Gastrocnemius medialis (tissue), 4 donors: ENCODE measurements at regions not wholly inside any gene's neighbourhood (a gene's known extent, or its start where the extent isn't known, plus 50 kb on each side); places are given as distances from the start of the nearest gene placed in this dataset.

ENCODE experiments used
- ATAC-seq, 2 donors: fragments of 150-250 bp; one replicate each; pipeline ENCODE4 v1.9.1; 2016
- DNase-seq, 2 donors: peaks; one replicate each; pipeline ENCODE4 v3.0.0-alpha.2; 2019
- H3K27ac ChIP-seq, 4 donors: fragments of 200-600 bp; sonication (generic); 1 replicate in 1 of 4; 2 replicates in 3 of 4; pipeline ENCODE4 v1.5.1; 2016 to 2018; ENCODE audit warnings: mild to moderate bottlenecking in 2 of 4, moderate library complexity in 1 of 4
- H3K27me3 ChIP-seq, 3 donors: fragments of 200-600 bp; sonication (generic) in 2 of 3; 1 replicate in 1 of 3; 2 replicates in 2 of 3; pipeline versions ENCODE4 v1.5.1 to v1.6.0; 2016 to 2019; ENCODE audit warnings: mild to moderate bottlenecking in 1 of 3, moderate library complexity in 1 of 3
- H3K36me3 ChIP-seq, 2 donors: fragments of 200-600 bp; sonication (generic) in 1 of 2; one replicate each; pipeline ENCODE4 v1.5.1; 2017 to 2018
- H3K4me1 ChIP-seq, 2 donors: fragments of 200-600 bp; sonication (generic) in 1 of 2; one replicate each; pipeline ENCODE4 v1.5.1; 2016 to 2017; ENCODE audit warnings: mild to moderate bottlenecking in 2 of 2
- H3K4me3 ChIP-seq, 4 donors: fragments of 200-600 bp; sonication (generic) in 3 of 4; 1 replicate in 1 of 4; 2 replicates in 3 of 4; pipeline ENCODE4 v1.5.1; 2016 to 2019; ENCODE audit warnings: mild to moderate bottlenecking in 2 of 4
- H3K9me3 ChIP-seq, 3 donors: fragments of 200-600 bp; sonication (generic) in 2 of 3; 1 replicate in 1 of 3; 2 replicates in 2 of 3; pipeline ENCODE4 v1.5.1; 2016 to 2019
- CTCF ChIP-seq, 5 experiments: fragments of 450-650 bp in 3 of 5; fragments of 200-600 bp in 2 of 5; sonication (generic) in 2 of 5; IDR thresholded peaks in 4 of 5; conservative IDR thresholded peaks in 1 of 5; 1 replicate in 4 of 5; 2 replicates in 1 of 5; pipeline ENCODE4 v1.5.1; 2016 to 2019; ENCODE audit warnings: antibody characterized with exemption in 5 of 5, mild to moderate bottlenecking in 3 of 5, moderate library complexity in 3 of 5
- POLR2A ChIP-seq, 2 donors: fragments of 450-650 bp; IDR thresholded peaks; one replicate each; pipeline ENCODE4 v1.6.1; 2017; ENCODE audit warnings: antibody characterized with exemption in 2 of 2, mild to moderate bottlenecking in 2 of 2, moderate library complexity in 2 of 2
- in situ Hi-C, 4 donors: fragments of 200-750 bp; cut with MboI; loops; one replicate each; pipeline versions ENCODE4 v1.15.0 to v1.8.0; 2017; ENCODE audit warnings: low sequenced_read_pairs in 4 of 4
- intact Hi-C: fragments of 100-400 bp; cut with DNase I; formaldehyde crosslinking; loops from one replicate; pipeline ENCODE4 v1.15.1; 2023; ENCODE audit warnings: low total_unique reads

GRCh38 chr15:31465083-31465955, 138.7 kb downstream of the KLF13 start:
- intact Hi-C loops, result no loop called here
- Histone ChIP-seq H3K27me3 (no peaks in the 10 kb centered on the region), H3K27ac (no peak overlapping the region), H3K36me3 (no peaks in the 10 kb centered on the region), H3K4me3 (no peak overlapping the region), H3K9me3 (no peaks in the 10 kb centered on the region), H3K4me1 (peaks cover 0 to 9% of the 10 kb centered on the region in 2 donors)
- ATAC-seq (no peak), DNase-seq (no peak)
- no peak for TF ChIP-seq POLR2A (IDR thresholded peaks at IDR 0.05)
- no peak for TF ChIP-seq CTCF (IDR thresholded peaks at IDR 0.05 in 4 of 5, conservative IDR thresholded peaks at IDR 0.05 in 1 of 5)
- in situ Hi-C loops, result no loop called here

DNA sequence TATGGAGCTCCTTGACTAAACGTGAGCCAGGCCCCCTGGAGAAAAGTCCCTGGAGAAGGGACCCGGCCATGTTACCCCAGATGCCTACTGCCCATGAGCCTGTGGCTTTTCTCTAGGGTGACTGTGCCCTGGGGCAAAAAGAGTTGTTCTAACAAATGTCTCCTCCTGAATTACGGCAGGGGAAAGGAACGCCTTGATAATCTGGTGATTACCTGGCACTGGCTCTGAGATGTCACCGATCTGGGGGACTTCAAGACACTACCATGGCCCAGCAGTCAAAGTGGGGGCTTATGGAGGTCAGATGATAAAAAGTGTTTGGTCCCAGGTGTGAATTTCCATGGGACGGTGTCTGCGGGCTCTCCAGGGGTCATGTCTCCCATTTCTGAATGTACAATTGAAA, 140.7 kb downstream of the KLF13 start:
- Histone ChIP-seq H3K4me1 (peaks cover 0 to 3% of the 10 kb centered on the region in 2 donors), H3K9me3 (no peaks in the 10 kb centered on the region), H3K36me3 (no peaks in the 10 kb centered on the region), H3K27me3 (no peaks in the 10 kb centered on the region), H3K27ac (no peak overlapping the region), H3K4me3 (no peak overlapping the region)
- in situ Hi-C loops (no loop called here), intact Hi-C loops (no loop called here)
- ATAC-seq, result no peak
- TF ChIP-seq CTCF (IDR thresholded peaks at IDR 0.05 in 4 of 5, conservative IDR thresholded peaks at IDR 0.05 in 1 of 5) (no peak), POLR2A (IDR thresholded peaks at IDR 0.05) (no peak)
- DNase-seq, result no peak

DNA sequence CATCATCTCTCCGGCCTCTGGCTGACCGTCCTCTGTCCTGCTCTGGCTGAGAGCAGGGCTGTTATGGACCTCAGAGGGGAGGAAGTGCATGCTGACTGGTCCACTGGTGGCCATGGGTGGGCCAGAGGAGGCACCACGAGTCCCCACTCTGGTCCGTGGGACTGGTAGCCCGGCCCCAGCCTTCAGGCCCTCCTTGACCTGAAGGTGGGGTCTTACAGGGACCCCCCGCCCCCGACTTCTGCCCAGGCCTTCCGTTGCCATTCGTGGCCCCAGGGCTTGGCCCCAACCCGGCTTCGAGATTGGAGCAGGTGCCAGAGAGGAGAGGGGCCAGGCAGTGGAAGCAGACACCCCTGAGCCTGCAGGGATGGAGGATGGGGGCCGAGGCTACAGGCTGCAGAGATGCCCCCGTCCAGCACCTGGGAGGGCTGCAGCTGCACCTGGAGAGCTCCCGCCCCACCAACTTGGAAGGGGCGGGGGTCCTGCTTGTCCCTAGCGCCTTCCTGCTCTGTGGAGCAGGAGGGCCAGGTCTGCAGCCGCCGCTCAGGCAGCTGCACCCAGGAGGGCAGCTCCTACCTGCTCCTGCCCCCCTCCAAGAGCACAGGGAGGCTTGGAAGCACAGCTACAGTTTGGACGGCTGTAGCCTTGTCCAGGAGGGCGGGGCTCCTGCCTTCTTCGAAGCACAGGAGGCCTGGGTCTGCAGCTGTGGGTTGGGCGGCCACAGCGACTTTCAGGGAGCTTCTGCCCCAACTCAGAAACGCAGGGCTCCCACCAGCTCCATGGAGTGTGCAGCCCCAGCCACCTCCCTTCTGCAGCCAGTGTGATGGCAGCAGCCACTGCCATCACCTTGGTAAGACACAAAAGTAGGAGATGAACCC, 142.5 kb downstream of the KLF13 start:
- Histone ChIP-seq H3K9me3 (no peaks in the 10 kb centered on the region), H3K27me3 (no peaks in the 10 kb centered on the region), H3K36me3 (no peaks in the 10 kb centered on the region), H3K4me3 (no peak overlapping the region), H3K4me1 (no peaks in the 10 kb centered on the region), H3K27ac (no peak overlapping the region)
- no peak for DNase-seq
- intact Hi-C loops, result no loop called here
- in situ Hi-C loops, result no loop called here
- ATAC-seq, result no peak
- TF ChIP-seq POLR2A (IDR thresholded peaks at IDR 0.05), result no peak
- no peak for TF ChIP-seq CTCF (IDR thresholded peaks at IDR 0.05 in 4 of 5, conservative IDR thresholded peaks at IDR 0.05 in 1 of 5)

DNA sequence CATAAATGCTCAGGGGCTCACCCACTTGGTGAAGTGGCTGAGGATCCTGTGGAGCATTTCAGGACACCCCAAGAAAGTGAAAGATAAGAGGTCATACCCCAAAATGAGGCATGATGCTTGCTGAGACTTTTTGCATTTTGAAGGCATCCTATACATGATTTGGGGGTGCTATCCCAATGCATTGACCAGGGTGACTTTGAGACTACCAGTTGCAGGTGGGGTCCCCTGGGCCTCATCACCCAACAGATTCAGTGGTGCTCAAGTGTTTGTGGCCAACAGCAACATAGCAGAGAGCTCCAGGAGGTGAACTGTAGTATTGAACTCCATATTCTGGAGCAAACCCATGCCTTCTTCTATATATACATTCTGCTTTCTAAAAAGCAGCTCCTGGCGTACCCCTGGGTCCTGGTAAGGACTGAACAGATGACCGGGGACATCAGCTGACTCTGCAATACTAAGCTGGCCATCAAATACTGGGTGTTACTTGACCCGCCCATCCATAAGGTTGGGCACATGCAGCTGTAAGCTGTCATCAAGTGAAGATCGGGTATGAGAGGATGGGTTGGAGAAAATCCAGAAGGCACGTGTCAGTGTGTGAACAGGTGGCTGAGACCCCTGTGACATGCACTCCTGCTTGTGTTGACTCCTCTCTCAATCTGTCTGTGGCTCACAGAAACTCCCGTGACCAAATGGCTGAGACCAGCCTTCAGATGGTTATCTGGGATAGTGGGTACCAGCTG, 143.3 kb downstream of the KLF13 start:
- TF ChIP-seq POLR2A (IDR thresholded peaks at IDR 0.05) (no peak), CTCF (IDR thresholded peaks at IDR 0.05 in 4 of 5, conservative IDR thresholded peaks at IDR 0.05 in 1 of 5) (no peak)
- ATAC-seq, result no peak
- Histone ChIP-seq H3K4me3 (no peak overlapping the region), H3K27me3 (no peaks in the 10 kb centered on the region), H3K9me3 (no peaks in the 10 kb centered on the region), H3K27ac (no peak overlapping the region), H3K4me1 (no peaks in the 10 kb centered on the region), H3K36me3 (no peaks in the 10 kb centered on the region)
- DNase-seq, result no peak
- intact Hi-C loops (no loop called here), in situ Hi-C loops (no loop called here)
